GM21737 (cell line): ENCODE measurements at regions not wholly inside any gene's neighbourhood (a gene's known extent, or its start where the extent isn't known, plus 50 kb on each side); places are given as distances from the start of the nearest gene placed in this dataset.
"Not testable (repeated sequence)": the region's sequence is repeated elsewhere in the genome, so short reads cannot be mapped to it uniquely, and the experiment has no call there.

Experiments used
- ATAC-seq: cut with Tn5 transposase; IDR thresholded peaks from one replicate; pipeline ENCODE4 v1.9.1; 2021; ENCODE audit warnings: mild to moderate bottlenecking, moderate library complexity; ENCODE audit not compliant: unreplicated experiment

GRCh38 chr1:213452501-213452900 lies 401.5 kb downstream of the RPS6KC1 start:
- no peak for ATAC-seq

DNA sequence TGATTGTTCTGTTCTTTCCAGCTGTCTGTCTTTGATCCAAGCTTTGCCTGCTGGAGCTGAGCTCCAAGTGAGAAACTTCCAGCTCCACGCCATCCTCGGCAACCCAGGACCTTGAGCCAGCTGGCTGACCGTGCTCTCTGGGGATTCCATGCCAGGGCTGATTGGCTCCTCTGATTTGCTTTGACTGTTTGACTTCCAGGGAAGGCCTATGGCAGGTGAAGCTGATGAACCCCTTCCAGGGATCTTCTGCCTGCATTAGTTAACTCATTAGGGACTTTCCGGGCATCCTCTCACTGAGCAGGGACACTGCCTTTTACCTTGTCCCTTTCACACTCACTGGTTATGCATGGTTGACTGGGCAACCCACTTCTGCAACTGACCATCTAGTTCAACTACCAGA lies 406.1 kb downstream of the RPS6KC1 start:
- ATAC-seq = no peak

- ATAC-seq = no peak
These were observed 406.7 kb downstream of the RPS6KC1 start for GRCh38 chr1:213457733-213458132.

- ATAC-seq = not testable (repeated sequence)
These were observed 411.3 kb downstream of the RPS6KC1 start for GRCh38 chr1:213462374-213462773.

GRCh38 chr1:213464786-213465460 lies 413.9 kb downstream of the RPS6KC1 start:
- no peak for ATAC-seq

GRCh38 chr1:213466541-213466940 lies 415.5 kb downstream of the RPS6KC1 start:
- no peak for ATAC-seq

- no peak for ATAC-seq
These were observed 423.0 kb downstream of the RPS6KC1 start for GRCh38 chr1:213474054-213474453.

- no peak for ATAC-seq
These were observed 430.4 kb downstream of the RPS6KC1 start for GRCh38 chr1:213481395-213481794.

GRCh38 chr1:213484333-213484732 lies 433.3 kb downstream of the RPS6KC1 start:
- ATAC-seq = no peak

DNA sequence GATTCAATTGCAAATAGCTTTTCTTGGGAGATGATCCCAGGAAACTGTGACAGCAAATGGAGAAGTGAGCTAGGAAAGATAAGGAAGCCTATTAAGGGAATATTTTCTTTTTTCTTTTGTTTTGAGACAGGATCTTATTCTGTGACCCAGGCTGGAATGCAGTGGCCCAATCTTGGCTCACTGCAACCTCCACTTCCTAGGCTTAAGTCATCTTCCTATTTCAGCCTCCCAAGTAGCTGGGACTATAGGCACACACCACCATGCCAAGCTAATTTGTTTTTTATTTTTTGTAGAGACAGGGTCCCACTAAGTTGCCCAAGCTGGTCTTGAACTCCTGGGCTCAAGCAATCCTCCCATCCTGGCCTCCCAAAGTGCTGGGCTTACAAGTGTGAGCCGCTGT lies 433.7 kb downstream of the RPS6KC1 start:
- ATAC-seq = no peak

DNA sequence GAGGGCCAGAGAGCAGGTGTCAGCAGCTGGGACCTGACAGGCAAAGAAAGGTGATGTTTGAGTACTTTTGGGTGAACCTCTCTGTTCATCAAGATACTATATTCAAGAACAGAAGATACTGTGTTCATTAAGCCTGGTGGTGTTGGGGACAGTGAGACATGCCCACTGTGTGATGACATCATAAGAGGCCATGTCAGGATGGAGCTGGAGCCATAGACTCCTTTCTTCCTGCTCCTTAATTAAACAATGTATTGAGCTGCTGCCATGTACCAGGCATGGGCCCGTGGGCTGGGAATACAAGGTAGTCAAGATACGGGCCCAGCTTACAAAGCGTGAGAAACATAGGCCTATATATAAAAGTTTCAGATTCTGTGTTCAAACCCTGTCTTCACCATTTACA lies 435.4 kb downstream of the RPS6KC1 start:
- ATAC-seq = no peak

DNA sequence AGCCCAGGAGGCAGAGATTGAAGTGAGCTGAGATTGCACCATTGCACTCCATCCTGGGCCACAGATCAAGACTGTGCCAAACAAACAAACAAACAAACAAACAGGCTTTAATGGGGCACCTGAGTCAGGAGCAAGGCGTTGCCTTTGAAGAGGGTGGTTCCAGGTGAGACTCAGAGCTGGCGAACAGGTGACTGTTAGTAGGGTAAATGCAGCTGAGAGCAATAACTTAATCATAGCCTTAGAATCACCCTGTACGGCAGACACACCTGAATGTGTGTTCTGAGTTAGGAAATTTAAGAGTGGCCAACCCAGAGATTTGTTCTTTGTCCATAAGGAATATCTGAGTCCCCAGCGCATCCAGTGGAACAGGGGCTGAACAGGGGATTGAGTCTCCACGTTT lies 440.4 kb downstream of the RPS6KC1 start:
- no peak for ATAC-seq

DNA sequence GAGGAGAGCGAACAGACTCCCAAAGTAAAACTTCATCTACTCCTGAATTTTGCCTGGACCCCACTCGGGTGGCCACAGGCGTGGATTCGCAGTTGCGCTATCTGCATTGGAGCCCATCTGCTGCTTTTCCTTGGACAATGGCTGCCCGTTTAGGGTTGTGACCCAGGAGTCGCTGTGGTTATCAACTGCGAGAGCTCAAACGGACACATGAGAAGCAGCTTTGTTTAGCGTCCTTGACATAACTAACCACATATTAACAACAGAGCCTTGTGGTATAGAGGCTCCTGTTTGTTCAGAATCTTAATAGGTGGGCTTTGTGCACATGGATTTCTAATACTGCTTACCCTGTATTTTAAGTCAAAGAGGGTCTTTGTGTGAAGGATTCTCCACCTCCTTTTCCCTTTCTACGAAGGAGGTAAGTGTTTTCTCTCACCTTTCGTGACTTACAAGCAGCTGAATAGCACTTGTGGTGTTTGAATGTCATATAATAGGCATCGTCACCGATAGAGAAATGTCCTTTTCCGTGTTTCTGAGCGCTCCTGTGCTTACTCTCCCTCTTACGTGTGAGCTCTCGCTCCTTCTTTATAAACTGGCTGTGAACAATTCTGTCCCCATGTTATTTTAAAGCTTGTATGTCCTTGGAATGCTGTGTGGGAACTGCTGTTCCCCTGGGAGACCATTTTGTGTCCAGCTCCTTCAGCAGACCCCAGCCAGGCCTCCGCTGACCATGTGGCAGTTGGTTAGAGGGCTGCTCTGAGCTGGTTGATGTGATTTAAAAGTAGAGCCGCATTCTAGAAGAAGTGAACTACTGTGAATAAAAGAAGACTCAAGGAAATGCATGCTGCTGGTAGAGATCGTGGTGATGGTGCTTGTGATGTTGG lies 441.4 kb downstream of the RPS6KC1 start:
- no peak for ATAC-seq

DNA sequence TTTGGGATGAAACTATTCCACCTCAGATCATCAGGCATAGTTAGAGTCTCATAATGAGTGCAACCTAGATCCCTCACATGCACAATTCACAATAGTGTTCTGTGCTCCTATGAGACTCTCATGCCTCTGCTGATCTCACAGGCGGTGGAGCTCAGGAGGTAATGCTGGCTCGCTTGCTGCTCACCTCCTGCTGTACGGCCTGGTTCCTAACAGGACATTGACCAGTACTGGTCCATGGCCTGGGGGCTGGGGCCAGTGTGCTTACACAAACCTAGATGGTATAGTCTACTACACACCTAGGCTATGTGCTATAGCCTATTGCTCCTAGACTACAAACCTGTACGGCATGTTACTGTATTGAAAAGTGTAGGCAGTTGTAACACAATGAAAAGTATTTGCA lies 448.4 kb downstream of the RPS6KC1 start:
- ATAC-seq = no peak

DNA sequence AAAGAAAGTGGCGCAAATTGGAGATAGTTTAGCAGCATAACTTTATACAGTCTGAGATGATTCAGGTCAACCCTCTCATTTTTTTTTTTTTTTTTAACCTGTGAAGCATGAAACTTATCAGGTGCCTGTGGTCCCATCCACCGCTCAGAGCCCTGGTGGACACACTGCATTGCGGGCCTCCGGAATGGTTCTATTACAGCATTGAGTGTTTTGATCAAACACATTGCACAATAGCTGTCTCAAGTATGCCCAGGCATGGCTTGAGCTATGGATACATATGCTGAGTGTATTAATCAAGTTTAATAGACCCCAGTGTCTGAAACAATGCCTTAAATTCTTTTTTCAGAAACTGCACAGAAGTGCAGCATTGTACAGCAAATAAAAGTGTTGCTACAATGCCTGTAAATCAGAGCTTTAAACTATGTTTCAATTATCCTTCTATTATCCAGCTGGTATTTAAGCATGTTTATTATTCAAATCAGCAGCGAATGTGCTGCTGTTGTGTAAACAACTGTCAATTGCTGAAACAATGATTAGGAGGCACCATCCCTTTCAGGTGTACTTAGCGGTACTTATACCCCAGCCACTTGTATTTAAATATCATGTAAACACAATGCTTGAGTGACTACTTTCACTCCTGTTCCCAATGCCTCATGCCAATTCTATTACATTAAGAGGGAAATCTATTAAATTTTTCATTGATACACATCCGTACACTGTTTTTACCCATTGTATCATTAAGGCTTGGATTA lies 456.6 kb downstream of the RPS6KC1 start:
- no peak for ATAC-seq

DNA sequence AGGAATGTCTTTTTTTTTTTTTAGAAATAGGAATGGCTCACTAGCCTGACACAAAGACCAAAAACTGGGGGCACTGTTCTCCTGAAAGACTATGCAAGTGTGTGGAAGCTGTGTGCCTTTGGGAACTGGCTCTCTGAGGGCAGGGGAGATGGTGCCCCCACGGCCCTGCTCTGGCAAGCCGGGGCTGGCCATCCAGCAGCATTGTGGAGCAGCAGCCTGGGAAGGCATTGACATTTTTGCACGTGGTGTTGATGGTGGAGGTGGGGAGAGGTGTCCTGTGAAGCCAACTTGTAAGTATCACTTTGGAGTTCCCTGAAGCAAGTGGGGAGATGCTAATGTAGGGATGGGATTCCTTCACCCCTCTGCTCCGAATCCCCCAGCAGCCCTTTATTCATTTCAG lies 460.1 kb downstream of the RPS6KC1 start:
- ATAC-seq = no peak

GRCh38 chr1:213512316-213512715 lies 461.3 kb downstream of the RPS6KC1 start:
- ATAC-seq = no peak

- no peak for ATAC-seq
These were observed 462.0 kb downstream of the RPS6KC1 start for GRCh38 chr1:213513006-213513405.

DNA sequence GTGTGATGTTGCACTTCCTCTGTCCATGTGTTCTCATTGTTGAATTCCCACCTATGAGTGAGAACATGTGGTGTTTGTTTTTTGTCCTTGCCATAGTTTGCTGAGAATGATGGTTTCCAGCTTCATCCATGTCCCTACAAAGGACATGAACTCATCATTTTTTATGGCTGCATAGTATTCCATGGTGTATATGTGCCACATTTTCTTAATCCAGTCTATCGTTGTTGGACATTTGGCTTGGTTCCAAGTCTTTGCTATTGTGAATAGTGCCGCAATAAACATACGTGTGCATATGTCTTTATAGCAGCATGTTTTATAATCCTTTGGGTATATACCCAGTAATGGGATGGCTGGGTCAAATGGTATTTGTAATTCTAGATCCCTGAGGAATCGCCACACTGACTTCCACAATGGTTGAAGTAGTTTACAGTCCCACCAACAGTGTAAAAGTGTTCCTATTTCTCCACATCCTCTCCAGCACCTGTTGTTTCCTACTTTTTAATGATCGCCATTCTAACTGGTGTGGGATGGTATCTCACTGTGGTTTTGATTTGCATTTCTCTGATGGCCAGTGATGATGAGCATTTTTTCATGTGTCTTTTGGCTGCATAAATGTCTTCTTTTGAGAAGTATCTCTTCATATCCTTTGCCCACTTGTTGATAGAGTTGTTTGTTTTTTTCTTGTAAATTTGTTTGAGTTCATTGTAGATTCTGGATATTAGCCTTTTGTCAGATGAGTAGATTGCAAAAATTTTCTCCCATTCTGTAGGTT lies 463.6 kb downstream of the RPS6KC1 start:
- not testable (repeated sequence) for ATAC-seq

- ATAC-seq = no peak
These were observed 468.1 kb downstream of the RPS6KC1 start for GRCh38 chr1:213519098-213519497.

DNA sequence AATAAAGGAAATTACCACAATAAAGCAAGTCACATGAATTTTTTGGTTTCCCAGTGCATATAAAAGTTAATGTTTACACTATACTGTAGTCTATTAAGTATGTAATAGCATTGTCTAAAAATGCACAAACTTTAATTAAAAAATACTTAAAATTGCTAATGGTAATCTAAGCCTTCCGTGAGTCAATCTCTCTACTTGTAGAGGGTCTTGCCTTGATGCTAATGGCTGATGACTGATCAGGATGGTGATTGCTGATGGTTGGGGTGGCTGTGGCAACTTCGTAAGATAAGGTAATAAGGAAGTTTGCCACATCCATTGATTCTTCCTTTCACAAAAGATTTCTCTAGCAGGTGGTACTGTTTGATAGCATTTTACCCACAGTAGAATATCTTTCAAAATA lies 466.6 kb upstream of the PROX1 start:
- ATAC-seq = no peak
